SK-MEL-5 (cell line): ENCODE measurements at regions not wholly inside any gene's neighbourhood (a gene's known extent, or its start where the extent isn't known, plus 50 kb on each side); places are given as distances from the start of the nearest gene placed in this dataset.

ENCODE experiments used
- DNase-seq: peaks from one replicate; pipeline ENCODE4 v3.0.0-alpha.2; 2016; ENCODE audit warnings: low read depth, low spot score
- in situ Hi-C: cut with HindIII; loops from 2 replicates; pipeline ENCODE4 v1.10.0; 2016; ENCODE audit warnings: low sequenced_read_pairs, high pct_unique_total_duplicates, low pct_unique_long_range_greater_than_20kb

DNA sequence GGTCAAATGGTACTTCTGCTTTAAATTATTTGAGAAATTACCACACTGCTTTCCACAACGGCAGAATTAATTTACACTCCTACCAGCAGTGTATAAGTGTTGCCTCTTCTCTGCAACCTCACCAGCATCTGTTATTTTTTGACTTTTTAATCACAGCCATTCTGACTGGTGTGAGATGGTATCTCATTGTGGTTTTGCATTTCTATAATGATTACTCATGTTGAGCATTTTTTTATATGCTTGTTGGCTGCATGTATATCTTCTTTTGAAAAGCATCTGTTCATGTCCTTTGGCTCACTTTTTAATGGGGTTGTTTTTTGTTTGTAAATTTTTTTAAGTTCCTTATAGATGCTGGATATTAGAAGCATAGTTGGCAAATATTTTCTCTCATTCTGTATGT, 446.7 kb downstream of the PMP22 start:
- in situ Hi-C loops: no loop called here
- no peak for DNase-seq

DNA sequence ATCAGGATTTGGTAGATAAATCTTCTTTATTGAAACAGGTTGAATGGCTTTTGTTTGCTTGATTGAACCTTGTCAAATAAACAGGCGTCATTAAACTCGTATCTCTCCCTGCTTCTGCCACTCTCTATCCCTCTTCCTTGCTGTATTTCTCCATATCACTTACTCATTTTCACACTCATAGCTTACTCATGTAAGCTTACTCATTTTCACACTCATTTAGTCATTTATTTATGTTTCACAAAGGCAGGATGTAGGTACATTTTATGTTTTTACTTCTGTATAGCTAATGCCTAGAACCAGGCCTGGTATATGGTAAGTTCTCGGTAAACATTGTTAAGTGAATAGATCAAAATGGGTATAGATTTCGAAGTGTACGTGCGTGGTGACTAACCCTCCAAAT, 450.0 kb downstream of the PMP22 start:
- in situ Hi-C loops: no loop called here
- DNase-seq: no peak

DNA sequence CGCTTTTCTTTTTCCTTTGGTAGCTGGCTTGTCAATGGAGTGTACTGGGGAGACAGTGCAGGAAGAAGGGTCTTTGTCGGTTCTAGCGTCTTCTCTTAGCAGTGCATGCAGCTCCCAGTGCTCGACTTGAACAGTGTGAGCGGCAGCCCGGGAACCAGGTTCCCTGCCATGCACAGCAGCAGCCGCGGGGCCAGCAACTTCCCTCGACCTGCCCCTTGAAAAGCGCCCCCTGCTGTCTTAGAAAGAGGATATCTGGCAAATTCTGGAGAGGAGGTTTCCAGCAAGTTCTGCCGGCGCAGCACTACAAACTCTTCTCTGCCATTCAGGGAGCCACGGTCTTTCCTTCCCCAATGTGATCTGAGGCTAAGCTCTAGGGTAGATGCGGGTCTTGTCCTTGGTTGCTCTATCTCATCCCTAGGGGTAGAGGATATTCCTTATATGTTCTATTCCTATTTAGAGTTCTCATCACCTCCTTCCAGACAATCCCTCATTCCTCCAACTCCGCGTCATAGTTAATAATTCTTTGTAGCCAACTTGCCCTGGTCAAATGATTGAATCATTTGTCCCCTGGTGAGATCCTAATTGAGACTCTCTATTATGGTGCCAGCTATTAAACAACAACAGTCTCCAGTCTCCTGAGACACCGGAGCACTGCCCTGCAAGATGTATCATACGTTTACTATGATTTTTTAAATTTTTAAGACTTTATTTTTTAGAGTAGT, 451.3 kb downstream of the PMP22 start:
- DNase-seq: peak; percentile 63
- in situ Hi-C loops: no loop called here

DNA sequence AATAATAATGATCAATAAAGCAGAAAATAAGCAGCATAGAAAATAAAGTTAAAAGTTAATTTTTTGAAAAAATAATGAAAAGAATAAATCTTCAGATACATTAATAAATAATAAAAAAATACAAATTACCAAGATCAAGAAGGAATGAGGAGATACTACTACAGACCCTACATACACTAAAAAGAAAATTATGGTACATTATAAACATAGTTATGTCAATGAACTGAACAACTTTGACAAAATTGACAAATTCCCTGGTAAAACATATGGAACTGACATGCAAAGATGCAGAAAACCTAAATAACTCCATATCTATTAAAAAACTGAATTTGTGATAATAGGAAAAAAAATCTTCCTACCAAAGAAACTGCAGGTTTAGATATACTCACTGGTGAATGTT, 456.7 kb downstream of the PMP22 start:
- in situ Hi-C loops: no loop called here
- DNase-seq: no peak

DNA sequence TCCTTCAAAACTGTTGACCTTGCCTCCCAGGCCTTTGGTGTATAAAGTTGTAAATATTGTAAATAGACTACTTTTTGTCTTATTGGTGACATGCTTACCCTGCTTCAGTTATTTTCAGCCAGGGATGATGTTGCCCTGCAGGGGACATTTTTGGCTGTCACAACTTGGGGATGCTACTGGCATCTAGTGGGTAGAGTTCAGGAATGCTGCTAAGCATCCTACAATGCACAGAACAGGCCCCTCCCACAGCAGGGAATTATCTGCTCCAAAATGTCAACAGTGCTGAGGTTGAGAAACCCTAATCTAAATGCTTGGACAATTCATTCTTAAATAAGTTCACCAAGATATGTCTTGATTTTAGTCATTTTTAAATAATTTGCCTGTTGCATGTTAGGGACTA, 459.8 kb downstream of the PMP22 start:
- in situ Hi-C loops: no loop called here
- DNase-seq: no peak

DNA sequence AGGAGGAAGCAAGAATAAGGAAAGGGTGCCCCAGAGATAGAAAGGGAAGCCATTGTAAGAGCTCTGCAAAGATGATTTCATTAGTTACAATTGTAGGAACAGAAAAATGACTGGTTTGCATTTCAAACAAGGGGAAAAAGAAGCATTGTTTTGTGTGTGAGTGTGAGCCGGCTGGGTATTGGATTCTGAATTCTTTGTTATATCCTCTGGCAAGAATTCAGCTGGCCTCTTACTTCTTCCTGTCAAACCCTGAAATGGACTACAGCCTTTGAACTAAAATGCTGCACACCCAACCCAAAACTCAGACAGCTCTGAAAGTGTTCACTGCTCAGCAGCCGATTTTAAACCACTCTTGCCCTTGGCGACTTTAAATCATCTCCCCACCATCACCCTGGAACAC, 461.3 kb downstream of the PMP22 start:
- in situ Hi-C loops: no loop called here
- no peak for DNase-seq

DNA sequence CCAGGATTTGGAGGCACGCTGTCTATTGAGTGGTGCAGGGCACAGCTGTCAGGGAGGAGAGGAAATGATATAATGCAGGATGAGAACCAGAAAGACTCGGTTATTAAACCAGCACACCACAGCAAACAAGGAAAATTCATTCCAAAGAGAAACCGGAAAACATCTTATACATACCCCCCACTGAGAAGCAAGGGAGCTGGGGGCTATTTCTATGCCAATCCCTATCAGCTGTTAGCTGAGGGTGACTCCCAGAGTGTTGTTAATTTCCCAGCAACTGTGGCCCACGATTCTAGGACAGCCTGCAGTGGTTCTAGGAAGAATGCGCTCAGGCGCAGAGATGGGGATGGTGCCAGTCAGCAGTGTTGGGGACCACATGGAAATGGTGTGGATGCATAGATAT, 467.3 kb downstream of the PMP22 start:
- no peak for DNase-seq
- in situ Hi-C loops: no loop called here

DNA sequence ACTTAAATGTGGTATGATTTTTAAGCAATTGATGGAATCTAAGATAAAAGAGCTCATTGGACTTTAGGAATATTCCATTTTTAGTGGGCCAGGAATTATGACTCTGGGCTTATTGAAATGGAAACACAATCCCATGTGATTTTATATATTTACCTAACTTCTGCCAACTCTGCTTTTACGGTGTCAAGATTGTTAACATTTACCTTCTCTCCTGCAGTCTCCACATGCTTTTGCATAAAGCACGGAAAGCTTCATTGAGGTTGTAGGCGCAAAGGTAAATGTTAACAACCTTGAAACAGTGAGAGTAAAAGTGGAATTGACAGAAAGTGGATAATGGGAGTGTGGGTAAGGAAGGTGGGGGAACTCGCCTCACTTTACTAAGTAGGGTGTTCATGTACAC, 468.1 kb downstream of the PMP22 start:
- in situ Hi-C loops: no loop called here
- no peak for DNase-seq

DNA sequence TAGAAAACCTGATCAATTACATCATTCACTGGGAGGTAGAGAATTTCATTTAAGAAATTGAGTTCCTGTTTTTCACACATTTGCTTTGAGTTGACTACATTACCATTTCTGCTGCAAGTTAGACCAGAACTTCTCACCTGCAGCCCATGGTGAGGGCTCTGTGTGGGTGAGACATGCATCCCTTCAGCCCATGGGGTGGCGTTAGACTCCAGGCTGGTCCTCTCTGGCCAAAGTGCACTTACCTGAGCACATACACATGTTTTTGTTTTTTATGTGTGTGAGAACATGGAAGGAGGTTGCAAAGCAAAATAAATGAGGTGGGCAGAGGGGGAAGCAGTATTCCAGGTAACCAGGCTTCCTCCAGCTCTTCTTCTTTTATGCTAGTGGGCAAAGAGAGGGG, 470.2 kb downstream of the PMP22 start:
- in situ Hi-C loops: no loop called here
- DNase-seq: no peak

DNA sequence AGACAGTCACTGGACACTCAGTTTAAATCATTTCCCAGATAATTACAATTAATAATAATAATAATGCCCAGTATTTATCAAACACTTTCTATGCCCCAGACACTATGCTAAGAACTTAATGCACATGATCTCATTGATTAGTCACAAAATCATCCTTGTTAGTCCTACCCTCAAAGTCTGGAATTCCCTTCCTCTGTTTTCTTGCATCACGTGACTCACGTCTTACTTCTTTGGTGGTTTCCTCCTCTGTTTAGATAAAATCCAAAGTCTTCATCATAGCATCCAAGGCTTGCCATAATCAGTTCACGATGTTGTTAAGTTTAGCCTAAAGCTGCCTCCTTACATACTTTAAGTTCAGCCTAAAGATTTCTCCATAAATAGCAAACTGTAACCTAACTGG, 471.9 kb downstream of the PMP22 start:
- in situ Hi-C loops: no loop called here
- no peak for DNase-seq

DNA sequence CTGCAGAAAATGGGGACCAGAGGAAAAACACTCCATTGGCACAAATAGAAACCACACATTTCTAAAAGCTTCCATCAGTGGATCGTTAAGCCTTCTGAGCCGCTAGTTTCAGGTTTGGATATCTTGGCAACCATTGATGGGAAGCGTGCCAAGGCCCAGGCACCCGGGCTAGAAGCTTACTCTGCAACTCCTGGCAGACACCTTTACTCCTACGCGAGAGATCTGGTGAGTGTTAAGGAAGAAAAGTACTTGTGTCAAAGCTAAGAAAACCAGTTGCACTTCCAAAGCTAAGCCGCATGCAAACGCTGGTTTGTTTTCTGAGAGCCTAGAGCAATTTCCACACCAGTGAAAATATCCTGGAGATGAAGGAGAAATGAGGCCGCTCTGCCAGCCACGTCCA, 472.4 kb downstream of the PMP22 start:
- no peak for DNase-seq
- in situ Hi-C loops: no loop called here

DNA sequence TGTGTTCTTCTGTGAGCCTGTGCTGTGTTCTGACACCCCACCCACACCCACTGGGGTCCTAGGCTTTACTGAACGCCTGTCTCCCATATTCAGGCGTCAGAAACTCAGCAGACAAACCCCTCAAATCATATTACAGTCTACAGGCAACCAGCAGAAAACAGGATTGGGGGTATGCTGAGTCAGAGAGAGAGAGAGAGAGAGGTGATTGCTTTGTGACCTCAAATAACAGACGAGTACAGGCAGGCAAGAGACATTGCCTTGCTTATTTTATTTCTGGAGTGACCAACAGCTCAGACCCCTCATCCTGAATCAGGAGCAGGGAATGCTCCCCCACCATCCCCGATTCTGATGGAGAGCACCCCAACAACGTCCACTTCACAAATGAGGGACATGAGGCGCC, 473.9 kb downstream of the PMP22 start:
- in situ Hi-C loops: no loop called here
- DNase-seq: no peak

DNA sequence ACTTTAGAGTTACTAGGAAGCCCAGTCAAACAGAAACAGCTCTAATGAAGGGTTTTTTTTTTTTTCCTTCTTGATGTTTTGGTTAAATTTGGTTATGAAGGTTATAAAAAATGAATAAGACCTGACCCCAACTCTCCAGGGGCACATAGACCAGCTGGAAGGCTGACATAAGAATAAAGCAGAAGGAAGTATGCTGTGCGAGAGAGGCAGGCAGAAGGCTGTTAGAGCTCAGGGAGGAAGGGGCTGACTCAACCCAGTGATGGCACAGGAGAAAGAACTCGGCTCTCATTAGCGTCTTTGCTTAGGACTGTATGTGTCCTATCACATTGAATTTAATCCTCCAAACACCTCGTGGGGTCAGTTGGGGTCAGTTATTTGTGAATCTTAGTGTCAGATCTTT, 474.6 kb downstream of the PMP22 start:
- in situ Hi-C loops: no loop called here
- DNase-seq: no peak

DNA sequence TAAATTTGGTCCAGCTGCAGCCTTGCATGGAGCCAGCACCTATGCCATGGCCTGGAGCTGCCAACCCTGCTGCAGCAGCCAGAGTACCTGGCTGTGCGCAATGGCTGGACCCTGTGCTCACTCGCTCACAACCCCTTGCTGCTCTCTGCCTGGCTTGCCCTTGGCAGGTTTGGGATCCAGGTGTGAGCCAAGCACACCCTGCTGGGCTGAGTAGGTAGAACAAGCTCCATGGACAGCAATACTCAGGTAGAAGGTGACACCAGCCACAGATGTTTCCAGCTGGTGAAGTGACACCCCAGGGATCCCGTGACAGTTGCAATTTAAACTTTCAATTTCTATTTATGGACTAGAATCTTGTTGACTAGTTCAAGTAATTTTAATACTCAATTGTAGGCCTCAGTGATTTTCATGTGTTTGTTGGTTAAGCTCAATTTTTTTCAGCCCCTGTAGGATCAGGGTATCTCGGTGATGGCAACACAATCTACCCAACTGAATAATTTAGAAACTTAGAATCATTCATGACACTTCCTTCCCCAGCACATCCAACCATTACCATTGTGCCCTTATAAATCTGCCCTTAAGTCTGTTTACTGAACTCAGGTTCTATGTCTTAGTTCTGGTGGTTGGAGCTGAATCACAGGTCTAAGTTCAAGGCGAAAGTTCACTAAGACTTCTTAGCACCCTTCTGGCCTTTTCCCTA, 480.0 kb downstream of the PMP22 start:
- no peak for DNase-seq
- in situ Hi-C loops: no loop called here

DNA sequence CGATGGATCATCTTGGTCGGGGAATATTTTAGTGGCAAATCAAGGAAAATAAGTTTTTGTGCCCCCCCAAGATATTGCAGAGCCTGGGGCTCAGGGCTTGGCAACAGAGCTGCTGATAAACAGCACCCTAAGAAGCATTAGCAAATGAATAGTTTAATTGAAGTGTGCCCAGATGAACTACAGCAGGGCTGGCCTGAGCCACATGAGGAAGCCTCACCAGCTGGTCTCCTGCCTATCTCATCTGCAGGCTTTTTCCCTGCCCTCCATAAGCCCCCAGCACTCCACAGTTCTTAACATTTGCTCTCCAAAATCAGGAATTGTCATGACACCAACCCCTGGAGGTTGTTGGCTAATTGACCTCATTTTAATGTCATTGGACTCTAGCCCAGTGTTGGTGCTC, 480.2 kb downstream of the HS3ST3B1 start:
- no peak for DNase-seq
- in situ Hi-C loops: no loop called here

DNA sequence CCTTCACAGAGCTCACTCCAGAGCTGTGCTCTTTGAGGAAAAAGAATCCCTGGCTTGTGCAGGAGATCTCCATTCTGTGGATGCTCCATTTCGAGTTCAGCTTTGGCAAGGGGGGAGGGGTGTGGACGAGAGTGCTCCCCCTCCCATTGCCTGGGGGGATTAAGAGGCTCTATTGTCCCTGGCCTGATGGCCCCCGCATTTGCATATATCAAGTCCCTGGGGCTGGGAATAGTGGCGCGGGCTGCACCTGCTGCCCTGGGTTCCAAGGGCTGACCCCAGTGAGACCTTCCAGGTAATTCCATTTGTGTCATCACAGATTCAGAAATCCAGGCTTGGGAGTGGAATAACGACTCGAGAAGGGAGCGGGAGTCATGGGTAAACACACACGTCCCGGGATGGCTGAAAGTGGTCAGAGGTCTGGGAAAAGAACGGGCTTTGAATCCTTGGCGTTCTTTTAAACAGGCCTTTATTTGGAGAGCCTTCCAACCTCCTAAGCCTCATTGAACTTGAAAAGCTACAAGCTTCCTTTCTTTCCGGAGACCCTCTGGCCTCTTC, 479.3 kb downstream of the HS3ST3B1 start:
- in situ Hi-C loops: no loop called here
- no peak for DNase-seq

DNA sequence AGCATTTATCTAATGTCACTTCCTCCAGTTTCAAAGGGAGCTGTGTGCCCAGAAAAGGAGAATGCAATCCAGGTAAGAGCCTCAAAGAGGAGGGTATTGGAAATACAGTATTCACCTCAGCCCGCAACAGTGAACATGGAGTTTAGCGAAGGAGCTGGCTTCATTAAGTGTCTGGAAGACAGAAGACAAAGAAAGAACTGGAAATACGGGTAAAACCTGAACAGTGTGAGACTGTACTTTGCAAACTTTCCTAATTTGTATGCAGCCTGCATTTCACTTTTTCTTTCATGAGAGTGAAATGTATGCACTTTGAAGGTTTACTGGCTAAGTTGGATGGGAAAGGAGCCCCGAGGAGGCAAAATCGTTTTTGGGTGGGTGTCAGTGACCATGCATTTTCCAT, 478.4 kb downstream of the HS3ST3B1 start:
- in situ Hi-C loops: no loop called here
- no peak for DNase-seq

DNA sequence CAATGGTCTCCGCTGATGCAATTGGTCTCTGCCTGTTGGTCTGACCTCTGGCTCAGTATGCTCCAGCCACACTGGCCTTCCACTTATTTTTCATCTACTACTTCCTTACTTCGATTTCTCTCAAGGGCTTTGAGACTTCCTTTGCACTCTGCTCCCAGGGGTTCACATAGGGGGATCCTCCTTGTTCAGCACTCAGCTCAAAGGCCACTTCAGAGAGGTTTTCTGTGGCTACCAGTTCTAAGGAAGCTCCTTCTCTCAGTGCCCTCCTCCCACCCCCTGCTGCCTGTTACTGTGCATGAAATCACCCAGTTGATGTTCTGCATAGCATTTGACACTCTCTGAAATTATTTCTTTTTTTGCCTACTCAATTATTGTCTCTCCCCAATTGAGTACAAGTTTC, 476.4 kb downstream of the HS3ST3B1 start:
- no peak for DNase-seq
- in situ Hi-C loops: no loop called here

DNA sequence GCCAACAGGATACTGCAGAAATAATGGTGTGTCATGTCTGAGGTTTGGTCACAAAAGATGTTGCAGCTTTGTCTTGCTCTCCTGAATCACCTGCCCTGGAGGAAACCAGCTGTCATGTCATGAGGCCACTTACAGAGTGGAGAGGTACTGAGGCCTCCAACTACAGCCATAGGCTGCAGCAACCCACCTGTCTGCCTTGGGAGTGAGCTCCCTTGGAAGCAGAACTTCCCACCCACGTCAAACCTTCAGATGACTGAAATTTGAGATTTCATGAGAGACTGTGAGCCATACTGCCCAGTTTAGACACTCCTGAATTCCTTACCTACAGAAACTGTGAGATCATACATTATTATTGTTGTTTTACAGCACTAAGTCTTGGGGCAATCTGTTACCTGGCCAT, 475.9 kb downstream of the HS3ST3B1 start:
- in situ Hi-C loops: no loop called here

More for the DNA sequence above, 475.9 kb downstream of the HS3ST3B1 start:
- DNase-seq: no peak
